GM18873 (cell line): ENCODE measurements at regions not wholly inside any gene's neighbourhood (a gene's known extent, or its start where the extent isn't known, plus 50 kb on each side); places are given as distances from the start of the nearest gene placed in this dataset.

ENCODE experiments used
- ATAC-seq: cut with Tn5 transposase; IDR thresholded peaks from one replicate; pipeline ENCODE4 v1.9.1; 2021; ENCODE audit warnings: mild to moderate bottlenecking, moderate library complexity, moderate number of reproducible peaks; ENCODE audit not compliant: unreplicated experiment, low FRiP score

GRCh38 chr21:16389643-16390042 lies 659.9 kb downstream of the USP25 start:
- no peak for ATAC-seq

- ATAC-seq, result no peak
Measured at GRCh38 chr21:16395285-16395684, 665.5 kb downstream of the USP25 start.

GRCh38 chr21:16402752-16403151 lies 673.0 kb downstream of the USP25 start:
- no peak for ATAC-seq

GRCh38 chr21:16404776-16405175 lies 675.0 kb downstream of the USP25 start:
- ATAC-seq, result no peak

GRCh38 chr21:16406355-16406754 lies 676.6 kb downstream of the USP25 start:
- no peak for ATAC-seq

GRCh38 chr21:16407403-16408240 lies 677.8 kb downstream of the USP25 start:
- ATAC-seq, result no peak

GRCh38 chr21:16408280-16408679 lies 678.5 kb downstream of the USP25 start:
- no peak for ATAC-seq

- no peak for ATAC-seq
Measured at GRCh38 chr21:16409352-16409751, 679.6 kb downstream of the USP25 start.

GRCh38 chr21:16418226-16418625 lies 688.4 kb downstream of the USP25 start:
- ATAC-seq, result no peak

GRCh38 chr21:16418642-16419041 lies 688.9 kb downstream of the USP25 start:
- no peak for ATAC-seq

GRCh38 chr21:16419188-16419921 lies 689.6 kb downstream of the USP25 start:
- no peak for ATAC-seq

- no peak for ATAC-seq
Measured at GRCh38 chr21:16420031-16420724, 690.4 kb downstream of the USP25 start.

GRCh38 chr21:16421007-16421406 lies 691.2 kb downstream of the USP25 start:
- ATAC-seq, result no peak

GRCh38 chr21:16421965-16422364 lies 692.2 kb downstream of the USP25 start:
- ATAC-seq, result no peak

GRCh38 chr21:16422702-16423101 lies 692.9 kb downstream of the USP25 start:
- no peak for ATAC-seq

- no peak for ATAC-seq
Measured at GRCh38 chr21:16423921-16424320, 694.1 kb downstream of the USP25 start.

- ATAC-seq, result no peak
Measured at GRCh38 chr21:16424331-16424751, 694.6 kb downstream of the USP25 start.

- no peak for ATAC-seq
Measured at GRCh38 chr21:16425376-16425775, 695.6 kb downstream of the USP25 start.

- ATAC-seq, result no peak
Measured at GRCh38 chr21:16426936-16427335, 697.2 kb downstream of the USP25 start.

- no peak for ATAC-seq
Measured at GRCh38 chr21:16427587-16428087, 697.9 kb downstream of the USP25 start.

GRCh38 chr21:16437586-16437985 lies 707.8 kb downstream of the USP25 start:
- no peak for ATAC-seq
